ENCODE measurements at regions not wholly inside any gene's neighbourhood (a gene's known extent, or its start where the extent isn't known, plus 50 kb on each side); places are given as distances from the start of the nearest gene placed in this dataset.

DNA sequence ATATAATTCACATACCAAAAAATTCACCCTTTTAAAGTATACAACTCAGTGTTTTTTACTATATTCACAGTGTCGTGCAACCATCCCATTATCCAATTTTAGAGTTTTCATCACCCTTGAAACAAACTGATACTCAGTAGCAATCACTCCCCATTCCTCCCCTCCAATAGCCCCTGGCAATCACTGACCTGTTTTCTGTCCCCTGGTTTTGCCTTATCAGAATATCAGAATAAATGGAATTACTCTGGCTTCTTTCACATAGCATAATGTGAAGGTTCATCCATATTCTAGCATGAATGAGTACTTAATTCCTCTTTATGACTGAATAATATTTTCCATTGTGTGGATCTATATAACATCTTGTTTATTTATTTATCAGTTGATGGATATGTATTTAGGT is 153.2 kb downstream of the AASDH start:
- TF ChIP-seq, protein P1, sequence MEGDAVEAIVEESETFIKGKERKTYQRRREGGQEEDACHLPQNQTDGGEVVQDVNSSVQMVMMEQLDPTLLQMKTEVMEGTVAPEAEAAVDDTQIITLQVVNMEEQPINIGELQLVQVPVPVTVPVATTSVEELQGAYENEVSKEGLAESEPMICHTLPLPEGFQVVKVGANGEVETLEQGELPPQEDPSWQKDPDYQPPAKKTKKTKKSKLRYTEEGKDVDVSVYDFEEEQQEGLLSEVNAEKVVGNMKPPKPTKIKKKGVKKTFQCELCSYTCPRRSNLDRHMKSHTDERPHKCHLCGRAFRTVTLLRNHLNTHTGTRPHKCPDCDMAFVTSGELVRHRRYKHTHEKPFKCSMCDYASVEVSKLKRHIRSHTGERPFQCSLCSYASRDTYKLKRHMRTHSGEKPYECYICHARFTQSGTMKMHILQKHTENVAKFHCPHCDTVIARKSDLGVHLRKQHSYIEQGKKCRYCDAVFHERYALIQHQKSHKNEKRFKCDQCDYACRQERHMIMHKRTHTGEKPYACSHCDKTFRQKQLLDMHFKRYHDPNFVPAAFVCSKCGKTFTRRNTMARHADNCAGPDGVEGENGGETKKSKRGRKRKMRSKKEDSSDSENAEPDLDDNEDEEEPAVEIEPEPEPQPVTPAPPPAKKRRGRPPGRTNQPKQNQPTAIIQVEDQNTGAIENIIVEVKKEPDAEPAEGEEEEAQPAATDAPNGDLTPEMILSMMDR (IDR thresholded peaks at IDR 0.05; ENCODE audit: low read depth, low read length): no peak
- DNase-seq (ENCODE audit: extremely low read depth, low read depth): no peak

DNA sequence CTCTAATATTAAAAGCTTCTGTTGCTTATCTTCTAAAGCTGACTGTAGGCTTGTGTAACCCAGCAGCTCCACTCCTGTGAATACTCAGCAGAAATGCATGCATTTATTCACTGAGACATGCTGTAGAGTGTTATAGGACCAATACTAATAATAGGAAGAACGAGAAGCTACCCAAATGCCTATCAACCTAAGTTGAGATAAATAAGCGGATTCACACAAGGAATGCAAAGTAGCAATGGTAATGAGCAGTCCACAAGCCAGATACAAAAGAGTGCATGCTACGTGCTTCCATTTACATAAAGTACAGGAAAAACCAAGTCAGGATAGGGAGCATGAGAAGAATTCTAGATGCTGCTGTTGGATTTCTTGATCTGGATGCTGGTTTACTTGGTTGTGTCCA is 155.9 kb downstream of the AASDH start:
- TF ChIP-seq, protein P1 (IDR thresholded peaks at IDR 0.05; ENCODE audit: low read depth, low read length): no peak
- no peak for DNase-seq (ENCODE audit: extremely low read depth, low read depth)

DNA sequence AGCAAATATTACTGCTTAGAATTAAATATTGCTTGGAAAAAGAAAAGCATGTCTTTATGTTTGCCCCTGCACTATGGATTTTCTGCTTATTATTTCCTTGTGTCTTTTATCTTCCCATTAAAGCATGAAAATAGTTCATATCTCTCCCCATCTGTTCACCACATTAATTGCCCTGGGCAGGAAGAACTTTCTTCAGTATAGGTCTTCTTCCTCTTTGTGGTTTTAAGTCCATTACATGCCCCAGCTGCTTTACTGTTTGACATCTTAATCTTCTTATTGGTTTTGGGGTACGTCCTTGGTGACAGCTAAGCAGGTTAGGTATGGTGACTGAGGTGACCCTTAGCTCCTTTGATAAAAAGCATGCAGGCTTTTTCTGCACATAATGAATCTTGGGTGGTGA is 157.3 kb downstream of the AASDH start:
- DNase-seq (ENCODE audit: extremely low read depth, low read depth): no peak
- TF ChIP-seq, protein P1 (IDR thresholded peaks at IDR 0.05; ENCODE audit: low read depth, low read length): no peak

DNA sequence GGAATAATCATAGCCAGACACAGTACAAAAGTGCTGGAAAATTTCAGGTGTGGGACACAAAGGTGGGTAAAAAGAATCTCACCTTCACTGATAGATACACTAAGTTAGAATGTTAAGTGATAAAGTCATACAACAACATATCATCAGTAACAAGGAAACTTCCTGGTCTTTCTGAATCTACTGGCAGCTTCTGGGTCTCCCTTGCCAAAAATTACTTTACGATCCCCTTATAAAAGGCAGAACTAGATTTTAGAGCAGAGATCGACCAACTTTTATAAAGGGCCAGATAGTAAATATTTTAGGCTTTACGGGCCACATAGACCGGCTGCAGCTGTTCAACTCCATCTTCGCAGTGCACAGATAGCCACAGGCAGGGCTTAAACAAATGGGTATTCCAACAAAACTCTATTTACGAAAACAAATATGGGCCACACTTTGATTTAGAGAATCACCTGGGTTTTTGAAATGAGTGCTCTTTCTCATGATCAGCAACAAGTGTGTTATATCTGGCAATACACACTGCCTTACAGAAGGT is 159.9 kb downstream of the AASDH start:
- TF ChIP-seq, protein P1 (IDR thresholded peaks at IDR 0.05; ENCODE audit: low read depth, low read length): no peak
- DNase-seq (ENCODE audit: extremely low read depth, low read depth): no peak

DNA sequence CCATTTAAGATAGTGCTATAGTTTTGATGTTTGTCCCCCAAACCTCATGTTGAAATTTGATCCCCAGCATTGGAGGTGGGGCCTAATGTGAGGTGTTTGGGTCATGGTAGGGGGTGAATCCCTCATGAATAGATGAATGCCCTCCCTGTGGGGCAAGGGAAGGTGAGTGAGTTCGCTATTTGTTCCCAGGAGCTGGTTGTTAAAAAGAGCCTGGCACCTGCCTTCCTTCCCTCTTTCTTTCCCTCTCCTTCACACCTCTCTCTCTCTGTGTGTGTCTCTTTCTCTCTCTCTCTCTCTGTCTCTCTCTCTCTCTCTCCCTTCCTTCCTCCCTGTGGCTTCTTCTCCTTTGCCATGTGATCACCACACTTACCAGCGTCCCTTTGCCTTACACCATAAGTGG is 160.7 kb downstream of the AASDH start:
- no peak for DNase-seq (ENCODE audit: extremely low read depth, low read depth)
- TF ChIP-seq, protein P1 (IDR thresholded peaks at IDR 0.05; ENCODE audit: low read depth, low read length): no peak

DNA sequence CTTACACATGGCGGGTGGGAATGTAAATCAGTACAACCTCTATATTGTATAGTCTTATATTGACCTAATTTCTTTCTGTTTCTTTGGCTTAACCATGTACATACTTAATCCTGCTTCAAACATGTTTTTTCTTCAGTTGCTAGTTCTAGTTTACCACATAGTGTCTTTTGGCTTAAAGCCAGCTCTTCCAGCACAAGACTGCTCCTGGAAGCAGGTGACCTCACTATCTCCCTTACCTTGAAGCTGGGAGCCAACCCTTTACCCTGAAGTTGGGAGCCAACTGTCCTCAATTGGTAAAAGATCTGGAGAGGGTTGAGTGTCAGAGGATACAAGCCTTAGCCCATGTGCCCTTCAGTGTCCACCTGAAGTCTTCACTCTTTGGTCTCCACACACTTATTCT is 162.7 kb downstream of the AASDH start:
- TF ChIP-seq, protein P1 (IDR thresholded peaks at IDR 0.05; ENCODE audit: low read depth, low read length): no peak

DNA sequence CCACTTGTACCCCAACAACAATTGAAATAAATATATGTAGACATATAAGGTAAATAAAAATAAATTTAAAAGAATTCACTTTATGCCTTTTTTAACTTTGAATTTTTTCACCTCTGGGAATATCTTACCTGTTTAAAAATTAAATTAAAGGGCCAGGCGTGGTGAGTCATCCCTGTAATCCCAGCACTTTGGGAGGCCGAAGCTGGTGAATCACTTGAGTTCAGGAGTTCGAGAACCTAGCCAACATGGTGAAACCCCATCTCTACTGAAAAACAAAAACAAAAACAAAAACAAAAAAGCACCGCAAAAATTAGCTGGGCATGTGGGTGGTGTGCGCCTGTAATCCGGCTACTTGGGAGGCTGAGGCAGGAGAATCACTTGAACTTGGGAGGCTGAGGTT is 164.8 kb downstream of the AASDH start:
- TF ChIP-seq, protein P1 (IDR thresholded peaks at IDR 0.05; ENCODE audit: low read depth, low read length): no peak
- no peak for DNase-seq (ENCODE audit: extremely low read depth, low read depth)

More for the DNA sequence above, 162.7 kb downstream of the AASDH start:
- no peak for DNase-seq (ENCODE audit: extremely low read depth, low read depth)

All from AG09319 (cell line).